LNCAP (cell line): ENCODE measurements at regions not wholly inside any gene's neighbourhood (a gene's known extent, or its start where the extent isn't known, plus 50 kb on each side); places are given as distances from the start of the nearest gene placed in this dataset.

Source experiments
- TF ChIP-seq, protein P1 (sequence below): fragments of 450-650 bp; IDR thresholded peaks from 2 replicates; pipeline ENCODE4 v1.5.1; 2017; ENCODE audit warnings: mild to moderate bottlenecking

GRCh38 chr1:229825042-229825441, 199.0 kb downstream of the URB2 start:
- TF ChIP-seq, protein P1, sequence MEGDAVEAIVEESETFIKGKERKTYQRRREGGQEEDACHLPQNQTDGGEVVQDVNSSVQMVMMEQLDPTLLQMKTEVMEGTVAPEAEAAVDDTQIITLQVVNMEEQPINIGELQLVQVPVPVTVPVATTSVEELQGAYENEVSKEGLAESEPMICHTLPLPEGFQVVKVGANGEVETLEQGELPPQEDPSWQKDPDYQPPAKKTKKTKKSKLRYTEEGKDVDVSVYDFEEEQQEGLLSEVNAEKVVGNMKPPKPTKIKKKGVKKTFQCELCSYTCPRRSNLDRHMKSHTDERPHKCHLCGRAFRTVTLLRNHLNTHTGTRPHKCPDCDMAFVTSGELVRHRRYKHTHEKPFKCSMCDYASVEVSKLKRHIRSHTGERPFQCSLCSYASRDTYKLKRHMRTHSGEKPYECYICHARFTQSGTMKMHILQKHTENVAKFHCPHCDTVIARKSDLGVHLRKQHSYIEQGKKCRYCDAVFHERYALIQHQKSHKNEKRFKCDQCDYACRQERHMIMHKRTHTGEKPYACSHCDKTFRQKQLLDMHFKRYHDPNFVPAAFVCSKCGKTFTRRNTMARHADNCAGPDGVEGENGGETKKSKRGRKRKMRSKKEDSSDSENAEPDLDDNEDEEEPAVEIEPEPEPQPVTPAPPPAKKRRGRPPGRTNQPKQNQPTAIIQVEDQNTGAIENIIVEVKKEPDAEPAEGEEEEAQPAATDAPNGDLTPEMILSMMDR, result no peak

DNA sequence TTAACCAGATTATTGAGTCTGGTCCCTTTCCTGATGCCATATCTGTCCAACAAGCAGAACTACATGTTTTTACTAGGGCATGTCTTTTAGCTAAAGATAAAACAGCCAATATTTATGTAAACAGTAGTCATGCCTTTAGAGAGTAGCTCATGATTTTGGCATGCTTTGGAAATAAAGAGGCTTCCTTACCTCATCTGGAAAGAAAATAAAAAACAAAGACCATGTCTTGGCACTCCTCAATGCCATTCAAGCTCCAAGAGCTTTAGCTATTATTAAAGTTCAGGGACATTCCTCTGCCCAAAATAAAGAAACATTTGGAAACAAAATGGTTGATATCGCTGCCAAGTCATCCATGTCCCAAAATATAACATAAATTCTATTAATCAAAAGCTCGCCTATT, 202.4 kb downstream of the URB2 start:
- TF ChIP-seq, protein P1, result no peak

DNA sequence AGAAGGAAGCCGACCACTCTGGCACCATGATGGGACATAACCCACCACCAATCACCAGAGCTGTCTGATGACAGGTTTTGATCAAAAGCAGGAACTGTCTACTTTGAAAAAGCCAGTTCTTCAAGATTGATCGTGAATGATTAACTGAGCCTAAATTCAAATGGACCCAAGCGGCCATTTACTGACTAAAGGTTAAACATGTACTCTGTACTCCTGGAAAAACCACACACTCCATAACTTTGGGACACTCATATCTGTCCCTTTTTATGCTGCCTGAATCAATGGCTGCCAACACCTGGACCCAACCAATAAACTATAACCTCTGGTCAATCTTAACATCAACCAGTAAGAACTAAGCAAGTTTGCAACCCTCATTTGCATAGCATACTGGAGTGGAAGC, 206.6 kb downstream of the URB2 start:
- TF ChIP-seq, protein P1, result no peak

- TF ChIP-seq, protein P1, result no peak
Observed at GRCh38 chr1:229834230-229834629, 208.2 kb downstream of the URB2 start.

DNA sequence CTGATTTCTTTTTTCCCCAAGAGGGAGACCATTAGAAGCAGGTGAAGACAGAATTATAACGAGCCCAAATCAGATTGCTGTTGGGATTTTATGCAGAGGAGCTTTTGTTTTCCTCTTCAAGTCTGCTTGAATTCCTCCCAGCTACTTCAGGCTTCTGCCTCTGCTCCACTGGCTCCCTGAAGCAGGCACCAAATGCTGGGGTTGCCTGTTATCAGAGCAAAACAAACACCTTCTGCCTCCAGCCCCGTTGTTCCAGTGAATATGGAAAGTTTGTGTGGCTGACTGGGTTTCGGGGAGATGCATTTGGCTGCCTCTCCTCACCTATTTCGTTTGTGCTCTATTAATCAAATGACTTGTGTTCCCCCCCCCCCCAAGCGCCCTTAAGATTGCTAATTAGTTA, 209.2 kb downstream of the URB2 start:
- TF ChIP-seq, protein P1, result no peak

DNA sequence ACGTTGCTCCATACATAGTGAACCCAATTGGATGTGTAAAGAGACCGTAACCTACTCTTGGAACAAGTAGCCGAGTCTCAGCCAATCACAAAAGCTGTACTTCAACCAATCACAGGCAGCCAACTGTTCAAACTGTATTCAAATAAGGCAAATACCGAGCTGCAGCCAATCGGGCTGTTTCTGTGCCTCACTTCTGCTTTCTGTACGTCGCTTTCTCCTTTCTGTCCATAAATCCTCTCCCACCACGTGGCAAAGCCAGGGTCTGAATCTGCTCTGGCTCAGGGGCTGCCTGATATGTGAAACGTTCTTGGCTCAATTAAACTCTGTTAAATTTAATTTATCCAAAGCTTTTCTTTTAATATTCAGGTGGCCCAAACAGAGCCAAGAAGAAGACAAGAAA, 210.3 kb downstream of the URB2 start:
- TF ChIP-seq, protein P1, result no peak

DNA sequence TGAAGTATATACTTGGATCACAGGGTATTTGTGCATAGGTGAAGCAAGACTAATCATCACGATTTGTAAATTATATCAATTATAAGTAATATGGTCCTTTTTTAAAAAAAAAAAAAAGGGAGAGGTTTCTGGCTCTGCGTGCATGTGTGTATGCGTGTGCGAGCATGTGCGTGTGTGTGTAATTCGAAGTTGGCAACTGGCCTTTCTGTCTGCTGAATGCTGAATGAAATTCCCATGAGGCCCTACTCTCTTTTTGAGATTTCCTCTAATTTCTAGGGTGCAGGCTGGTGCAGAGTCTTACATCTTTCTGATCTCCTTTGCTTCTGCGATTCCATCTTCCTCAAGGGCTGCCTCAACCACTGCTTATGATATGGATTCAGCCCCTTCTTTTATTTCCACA, 212.2 kb downstream of the URB2 start:
- TF ChIP-seq, protein P1, result no peak

DNA sequence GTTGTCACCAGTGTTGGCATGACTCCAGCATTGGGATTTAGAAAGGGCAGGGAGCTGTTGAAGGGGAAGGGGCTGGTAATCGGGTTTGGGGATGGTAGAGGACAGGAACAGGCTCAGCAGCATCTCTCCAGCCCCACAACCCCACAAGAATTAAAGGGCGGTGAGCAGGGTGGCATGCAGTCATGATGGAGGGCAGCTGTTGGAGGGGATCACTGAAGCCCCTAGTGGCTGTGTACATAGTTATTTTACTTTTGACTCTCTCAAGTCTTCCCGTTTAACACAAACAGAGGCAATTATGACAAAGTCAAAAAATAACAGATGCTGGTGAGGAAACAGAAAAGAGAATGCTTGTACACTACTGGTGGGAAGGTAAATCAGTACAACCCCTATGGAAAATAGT, 213.8 kb downstream of the URB2 start:
- TF ChIP-seq, protein P1, result no peak
